ENCODE measurements at regions not wholly inside any gene's neighbourhood (a gene's known extent, or its start where the extent isn't known, plus 50 kb on each side); places are given as distances from the start of the nearest gene placed in this dataset.
"Not testable (repeated sequence)": the region's sequence is repeated elsewhere in the genome, so short reads cannot be mapped to it uniquely, and the experiment has no call there.

GRCh38 chr12:65678172-65678571 is 146.1 kb upstream of the HMGA2 start:
- DNase-seq (ENCODE audit: low spot score), result not testable (repeated sequence)

DNA sequence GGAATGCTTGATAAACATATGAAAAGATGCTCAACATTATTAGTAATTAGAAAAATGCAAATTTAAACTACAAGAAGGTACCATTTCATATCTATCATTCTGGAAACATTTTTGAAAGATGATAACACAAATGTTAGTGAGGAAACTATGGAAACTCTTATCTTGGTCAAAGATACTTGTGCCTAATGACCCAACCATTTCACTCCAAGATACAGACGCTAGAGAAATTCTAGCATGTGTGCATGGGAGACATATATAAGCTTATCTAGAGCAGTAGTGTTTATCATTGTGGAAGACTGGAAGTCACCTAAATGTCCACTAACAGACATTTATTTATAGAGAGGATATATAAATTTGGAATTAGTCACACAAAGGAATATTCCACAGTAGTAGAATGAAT is 143.1 kb upstream of the HMGA2 start:
- no peak for DNase-seq (ENCODE audit: low spot score)

GRCh38 chr12:65682112-65682511 is 142.2 kb upstream of the HMGA2 start:
- DNase-seq (ENCODE audit: low spot score), result no peak

DNA sequence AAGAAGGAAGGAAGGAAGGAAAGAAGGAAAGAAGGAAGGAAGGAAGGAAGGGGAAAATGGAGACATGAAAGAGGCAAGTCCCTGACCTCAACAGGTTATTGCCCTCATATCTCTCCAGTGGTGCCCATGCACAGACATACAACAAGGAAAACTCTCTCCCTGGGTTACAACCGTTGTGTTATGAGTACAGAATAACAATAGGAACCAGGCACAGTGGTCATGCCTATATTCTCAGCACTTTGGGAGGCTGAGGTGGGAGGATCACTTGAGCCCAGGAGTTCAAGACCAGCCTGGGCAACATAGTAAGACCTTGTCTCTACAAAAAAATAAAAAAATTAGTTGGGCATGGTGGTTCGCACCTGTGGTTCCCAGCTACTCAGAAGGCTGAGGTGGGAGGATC is 139.4 kb upstream of the HMGA2 start:
- no peak for DNase-seq (ENCODE audit: low spot score)

DNA sequence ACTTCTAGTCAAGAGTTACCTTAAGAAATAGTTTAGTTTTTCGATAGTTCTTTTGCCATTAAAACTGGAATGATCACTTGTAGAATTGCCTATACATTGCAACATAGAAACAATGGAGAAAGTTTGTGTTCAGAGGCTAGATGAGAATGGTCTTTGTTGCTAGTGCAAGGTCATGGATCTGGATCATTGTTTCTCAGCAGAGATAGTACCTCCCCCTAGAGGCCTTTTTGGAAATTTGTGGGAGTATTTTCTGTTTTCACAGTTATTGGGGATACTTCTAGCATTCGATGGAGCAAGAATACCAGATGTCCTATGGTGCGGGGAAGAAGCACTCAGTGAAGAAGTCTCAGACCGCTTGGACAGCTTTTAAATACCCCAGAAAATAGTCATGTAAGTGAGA is 138.8 kb upstream of the HMGA2 start:
- no peak for DNase-seq (ENCODE audit: low spot score)

DNA sequence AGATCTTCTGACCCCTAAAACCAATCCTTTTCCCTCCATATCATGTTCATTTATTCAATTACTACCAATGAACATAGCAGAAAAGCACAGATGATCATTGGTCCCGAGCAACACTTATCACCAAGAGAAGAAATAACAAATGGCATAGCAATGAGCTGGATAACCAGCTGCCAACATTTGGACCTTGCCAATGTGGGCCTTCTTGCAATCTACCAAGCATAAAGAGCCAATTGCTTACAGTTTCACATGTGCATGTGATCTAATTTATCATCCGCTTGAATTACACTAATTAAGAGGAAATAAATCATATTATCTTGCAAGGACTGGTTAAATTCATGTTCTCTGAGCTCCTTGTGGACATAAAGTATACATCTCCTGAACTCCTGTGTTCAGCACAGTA is 134.8 kb upstream of the HMGA2 start:
- no peak for DNase-seq (ENCODE audit: low spot score)

- DNase-seq (ENCODE audit: low spot score), result no peak
These were observed 133.8 kb upstream of the HMGA2 start for GRCh38 chr12:65690477-65690876.

DNA sequence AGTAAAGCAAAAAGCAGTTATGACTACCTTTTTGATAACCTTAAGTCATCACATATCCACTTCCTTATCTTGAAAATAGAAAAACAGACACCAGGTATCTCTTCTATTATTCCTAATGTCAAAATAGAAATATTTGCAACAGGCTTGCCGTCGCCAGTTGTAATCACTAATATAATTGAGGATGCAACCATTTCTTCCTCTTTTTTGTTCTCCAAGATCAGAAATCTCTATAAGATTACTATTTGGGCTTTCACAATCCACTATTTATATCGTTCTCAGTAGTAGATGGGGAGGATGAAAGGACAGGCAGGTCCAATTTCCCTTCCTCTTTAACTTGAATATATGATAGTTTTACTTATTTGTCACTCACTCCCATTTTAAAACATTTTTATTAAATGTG is 130.2 kb upstream of the HMGA2 start:
- no peak for DNase-seq (ENCODE audit: low spot score)

DNA sequence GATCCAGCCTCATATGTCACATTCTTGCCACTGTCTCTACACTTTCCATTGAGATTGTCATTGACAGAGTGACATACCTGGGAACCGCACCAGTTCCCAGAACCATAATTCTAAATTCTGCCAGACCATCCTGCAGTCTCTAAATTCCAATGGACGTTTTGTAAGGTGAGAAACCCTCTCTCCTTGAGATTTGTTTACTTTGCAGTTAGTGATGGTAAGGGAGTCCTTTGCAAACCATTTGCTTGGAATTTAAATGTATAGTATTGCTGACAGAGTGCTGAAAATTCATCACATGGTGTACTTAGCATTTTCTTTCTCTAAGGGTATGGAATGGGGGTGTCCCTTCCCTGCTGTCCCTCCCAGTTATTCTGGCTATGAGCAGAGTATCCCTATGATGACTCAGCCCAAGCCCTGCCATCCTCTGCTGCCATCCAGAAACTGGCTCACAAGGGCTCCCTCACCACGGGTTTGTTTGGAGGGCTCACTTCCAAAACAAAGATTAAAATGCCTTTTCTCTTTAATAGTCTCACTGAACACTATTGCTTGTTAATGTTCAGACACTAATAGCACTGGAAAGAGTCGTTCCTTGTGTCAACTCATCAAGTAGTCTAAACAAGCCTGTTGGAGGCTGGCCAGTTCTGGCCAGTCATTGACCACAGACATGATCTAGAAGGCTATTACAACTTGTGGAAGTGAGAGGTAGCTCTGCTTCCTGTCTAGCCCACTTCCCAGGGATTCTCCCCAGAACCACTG is 129.0 kb upstream of the HMGA2 start:
- DNase-seq (ENCODE audit: low spot score), result peak; percentile 49

DNA sequence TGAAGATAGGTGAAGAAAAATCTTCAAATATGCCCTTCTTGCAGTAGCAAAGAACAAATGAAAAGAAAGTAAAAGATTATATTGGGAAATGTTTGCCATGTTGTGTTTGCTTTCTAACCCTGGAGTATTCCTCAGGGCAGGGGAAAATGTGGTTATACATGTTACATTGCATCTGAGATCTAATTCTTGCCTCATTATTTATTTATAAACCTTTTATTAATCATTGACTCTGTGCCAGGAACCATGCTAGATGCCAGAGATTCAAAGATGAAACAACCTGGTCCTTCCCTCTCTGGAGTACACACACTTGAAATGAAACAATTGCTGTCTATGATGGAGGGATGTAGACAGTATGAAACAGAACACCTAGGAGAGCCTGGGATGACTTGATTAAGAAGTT is 128.1 kb upstream of the HMGA2 start:
- no peak for DNase-seq (ENCODE audit: low spot score)

DNA sequence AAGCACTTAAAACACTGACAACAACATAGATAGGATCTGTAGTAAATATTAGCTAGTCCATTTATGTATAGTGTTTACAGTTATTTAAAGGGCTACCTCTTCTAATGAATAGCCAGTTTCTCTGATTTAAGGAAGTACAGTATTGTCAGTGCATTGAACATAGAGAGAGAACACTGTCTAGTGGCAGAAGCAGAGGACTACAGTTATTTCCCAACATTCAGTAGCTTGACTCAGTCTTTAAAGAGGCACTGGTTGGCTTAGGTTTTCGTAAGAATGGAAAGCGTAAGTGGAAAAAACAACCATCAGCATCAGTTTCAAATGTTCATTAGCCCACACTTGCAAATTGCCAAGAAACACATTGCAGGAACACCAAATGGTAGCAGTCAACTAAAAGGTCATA is 125.0 kb upstream of the HMGA2 start:
- DNase-seq (ENCODE audit: low spot score), result no peak

- DNase-seq (ENCODE audit: low spot score), result no peak
These were observed 121.1 kb upstream of the HMGA2 start for GRCh38 chr12:65703176-65703575.

GRCh38 chr12:65705380-65705876 is 118.9 kb upstream of the HMGA2 start:
- no peak for DNase-seq (ENCODE audit: low spot score)

DNA sequence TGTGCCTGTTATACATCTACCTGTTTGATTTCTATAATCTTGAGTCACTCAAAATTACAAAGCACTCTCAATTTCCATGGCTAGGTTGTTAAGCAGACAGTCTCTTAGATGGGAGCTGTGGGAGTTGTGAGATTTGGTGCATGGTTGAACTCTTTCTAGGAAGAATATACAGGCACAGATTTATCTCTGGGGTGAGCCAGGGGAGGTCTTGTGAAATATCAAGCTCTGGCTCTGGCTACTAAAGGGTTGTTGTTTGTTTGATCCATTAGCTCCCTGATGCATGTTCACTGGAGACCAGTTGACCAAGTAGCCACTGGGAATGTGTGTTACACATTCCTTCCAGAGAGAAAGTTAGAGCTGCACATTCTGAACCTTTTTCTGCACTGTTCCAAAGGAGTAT is 117.2 kb upstream of the HMGA2 start:
- DNase-seq (ENCODE audit: low spot score), result no peak

DNA sequence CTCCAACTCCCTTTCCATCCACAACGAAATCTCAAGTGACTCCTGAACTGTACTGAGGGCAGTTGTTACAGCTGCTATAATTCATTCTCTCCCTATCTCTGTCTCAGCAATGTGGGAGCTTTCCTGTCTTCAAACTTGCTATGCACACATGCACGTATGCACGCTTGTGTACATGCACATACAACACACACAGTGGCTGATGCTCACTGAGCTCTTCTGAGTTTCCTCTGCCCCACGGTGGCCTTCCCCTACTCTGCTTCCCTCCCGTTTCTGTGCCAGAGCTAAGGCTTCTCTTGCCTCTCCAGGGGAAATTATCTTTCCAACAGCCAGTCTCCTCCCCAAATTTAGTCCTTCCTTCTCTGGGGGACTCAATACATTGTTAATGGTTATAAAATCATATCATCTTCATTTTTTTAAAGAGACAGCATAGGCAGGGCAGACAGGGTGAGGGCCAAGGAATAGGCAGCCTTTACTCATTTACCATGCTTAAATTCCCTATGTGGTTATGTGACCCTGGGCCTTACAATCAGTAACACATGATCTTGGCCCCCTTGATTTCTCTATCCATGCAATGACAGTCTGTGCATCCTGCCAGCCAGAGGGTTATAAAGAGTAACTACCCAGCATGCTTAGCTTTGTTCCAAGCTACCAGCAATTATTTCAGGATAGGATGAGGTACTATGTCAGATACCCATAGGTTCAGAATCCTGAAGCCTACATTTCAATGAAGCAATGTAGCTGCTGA is 111.9 kb upstream of the HMGA2 start:
- no peak for DNase-seq (ENCODE audit: low spot score)

DNA sequence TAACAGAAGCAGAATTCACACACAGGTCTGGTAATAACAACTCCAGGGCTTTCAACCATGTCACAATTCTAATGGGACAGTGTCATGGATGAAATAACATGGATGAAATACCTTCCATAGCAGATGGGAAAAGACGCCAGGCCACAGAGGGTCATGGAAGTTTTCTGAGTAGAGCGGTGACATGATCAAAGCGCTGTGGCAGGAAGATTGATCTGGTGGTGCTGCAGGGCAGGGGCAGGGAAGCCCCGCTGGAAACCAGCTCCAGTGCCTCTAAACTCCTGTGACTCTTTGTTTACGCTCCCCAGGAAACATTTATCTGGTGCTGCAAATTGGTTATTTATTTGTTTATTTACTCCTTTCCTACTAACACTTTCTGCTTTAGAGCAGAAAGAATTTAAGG is 108.3 kb upstream of the HMGA2 start:
- DNase-seq (ENCODE audit: low spot score), result no peak

DNA sequence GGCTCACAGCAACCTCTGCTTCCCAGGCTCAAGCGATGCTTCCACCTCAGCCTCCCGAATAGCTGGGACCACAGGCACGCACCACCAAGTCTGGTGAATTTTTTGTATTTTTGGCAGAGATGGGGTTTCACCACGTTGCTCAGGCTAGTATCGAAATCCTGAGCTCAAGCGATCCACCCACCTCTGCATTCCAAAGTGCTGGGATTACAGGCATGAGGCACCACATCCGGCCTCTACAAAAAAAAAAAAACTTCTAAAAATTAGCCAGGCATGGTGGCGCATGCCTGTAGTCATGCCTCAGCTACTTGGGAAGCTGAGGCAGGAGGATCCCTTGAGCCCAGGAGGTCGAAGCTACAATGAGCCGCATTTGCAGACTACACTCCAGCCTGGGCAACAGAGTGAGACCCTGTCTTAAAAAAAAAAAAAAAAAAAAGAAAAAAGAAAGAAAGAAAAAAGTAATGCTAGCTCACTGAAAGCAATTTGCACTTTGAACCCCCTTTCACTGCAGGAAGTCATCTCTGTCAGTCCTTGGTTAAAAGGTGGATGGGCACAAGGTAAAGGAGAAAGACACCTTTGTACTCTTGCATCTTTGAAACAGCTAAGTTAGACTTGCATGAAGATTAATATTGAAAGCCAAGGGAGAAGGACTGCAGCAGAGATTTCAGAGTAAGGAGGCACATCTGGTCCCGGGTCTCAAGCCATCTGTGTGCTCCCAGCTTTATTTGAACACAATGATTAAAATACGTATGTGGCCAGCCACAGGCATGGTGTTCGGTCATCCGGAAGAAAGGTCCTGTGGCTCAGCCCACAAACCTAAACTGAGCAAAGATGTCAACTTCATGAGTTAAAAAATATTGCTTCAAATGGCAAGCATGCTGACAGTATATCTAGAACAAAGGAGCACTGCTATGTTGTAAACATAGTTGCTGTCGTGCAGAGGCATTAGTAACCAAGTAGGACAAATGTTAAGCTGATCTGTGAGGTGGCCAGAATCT is 103.8 kb upstream of the HMGA2 start:
- DNase-seq (ENCODE audit: low spot score), result no peak

DNA sequence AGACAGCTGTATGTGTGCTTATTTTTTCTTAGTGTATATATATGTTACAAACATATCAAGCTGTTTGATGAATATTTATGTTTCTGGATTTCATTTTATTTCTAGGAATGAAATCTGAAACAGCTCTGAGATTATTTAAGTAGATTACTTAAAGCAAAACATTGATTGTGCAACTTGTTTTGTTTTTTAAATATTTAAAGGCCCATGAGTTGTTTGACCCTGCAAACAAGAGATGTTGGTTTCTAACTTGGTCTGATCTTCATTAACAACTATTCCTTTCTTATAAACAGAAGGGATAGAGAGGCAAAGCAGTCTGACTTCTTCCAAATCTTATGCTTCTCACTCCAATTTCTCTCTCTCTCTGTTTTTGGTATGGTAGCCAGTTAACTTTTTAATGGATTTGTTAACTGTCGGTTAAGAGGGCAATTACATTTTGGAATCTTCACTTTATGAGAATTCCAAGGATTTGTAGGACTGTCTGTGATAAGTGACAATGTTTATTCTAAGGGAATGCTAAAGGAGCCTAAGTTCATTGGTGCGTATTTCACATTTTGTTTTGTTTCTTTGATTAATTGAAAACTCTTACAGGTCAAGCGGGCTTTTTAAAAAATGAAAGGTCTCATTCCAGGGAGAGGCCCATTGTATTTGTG is 102.6 kb upstream of the HMGA2 start:
- DNase-seq (ENCODE audit: low spot score), result no peak

- no peak for DNase-seq (ENCODE audit: low spot score)
These were observed 98.9 kb upstream of the HMGA2 start for GRCh38 chr12:65725376-65725775.

DNA sequence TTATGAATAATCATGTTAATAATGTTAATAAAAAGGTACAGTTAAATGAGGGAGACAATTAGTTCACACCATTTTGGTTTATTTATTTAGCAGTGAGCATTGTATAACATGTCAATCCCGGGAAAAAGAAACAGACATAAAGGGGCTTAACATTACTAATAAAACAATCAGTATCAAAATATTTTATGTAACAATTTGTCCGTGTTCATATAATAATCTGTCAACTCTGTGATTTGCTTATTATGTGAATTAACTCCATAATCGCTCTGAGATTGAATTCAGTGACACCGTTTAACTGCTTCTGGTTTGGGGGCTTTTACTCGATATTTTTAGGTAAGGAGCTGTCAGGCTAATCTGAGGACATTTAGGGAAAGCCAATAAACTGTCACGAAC is 95.8 kb upstream of the HMGA2 start:
- DNase-seq (ENCODE audit: low spot score), result no peak

Measured in ureter (tissue), 1 donor.